ENCODE measurements at regions not wholly inside any gene's neighbourhood (a gene's known extent, or its start where the extent isn't known, plus 50 kb on each side); places are given as distances from the start of the nearest gene placed in this dataset.

- no peak for DNase-seq (ENCODE audit: low spot score)
Observed at GRCh38 chr1:239538239-239538988, 152.0 kb downstream of the CHRM3 start.

GRCh38 chr1:239539051-239539450 lies 152.7 kb downstream of the CHRM3 start:
- no peak for DNase-seq (ENCODE audit: low spot score)

- no peak for DNase-seq (ENCODE audit: low spot score)
Observed at GRCh38 chr1:239539812-239540211, 153.4 kb downstream of the CHRM3 start.

GRCh38 chr1:239543873-239544272 lies 157.5 kb downstream of the CHRM3 start:
- no peak for DNase-seq (ENCODE audit: low spot score)

GRCh38 chr1:239545466-239545865 lies 159.1 kb downstream of the CHRM3 start:
- no peak for DNase-seq (ENCODE audit: low spot score)

GRCh38 chr1:239547987-239548386 lies 161.6 kb downstream of the CHRM3 start:
- DNase-seq (ENCODE audit: low spot score) = peak; percentile 17

GRCh38 chr1:239550178-239550577 lies 163.8 kb downstream of the CHRM3 start:
- no peak for DNase-seq (ENCODE audit: low spot score)

GRCh38 chr1:239555350-239555749 lies 169.0 kb downstream of the CHRM3 start:
- DNase-seq (ENCODE audit: low spot score) = no peak

- no peak for DNase-seq (ENCODE audit: low spot score)
Observed at GRCh38 chr1:239558559-239558958, 172.2 kb downstream of the CHRM3 start.

GRCh38 chr1:239558991-239559390 lies 172.6 kb downstream of the CHRM3 start:
- DNase-seq (ENCODE audit: low spot score) = no peak

GRCh38 chr1:239560921-239561320 lies 174.6 kb downstream of the CHRM3 start:
- no peak for DNase-seq (ENCODE audit: low spot score)

GRCh38 chr1:239562095-239562494 lies 175.7 kb downstream of the CHRM3 start:
- DNase-seq (ENCODE audit: low spot score) = no peak

GRCh38 chr1:239563681-239564080 lies 177.3 kb downstream of the CHRM3 start:
- no peak for DNase-seq (ENCODE audit: low spot score)

- DNase-seq (ENCODE audit: low spot score) = no peak
Observed at GRCh38 chr1:239566074-239566473, 179.7 kb downstream of the CHRM3 start.

- no peak for DNase-seq (ENCODE audit: low spot score)
Observed at GRCh38 chr1:239570878-239571277, 184.5 kb downstream of the CHRM3 start.

GRCh38 chr1:239572183-239572582 lies 185.8 kb downstream of the CHRM3 start:
- DNase-seq (ENCODE audit: low spot score) = no peak

GRCh38 chr1:239574112-239574511 lies 187.7 kb downstream of the CHRM3 start:
- DNase-seq (ENCODE audit: low spot score) = no peak

GRCh38 chr1:239575113-239575512 lies 188.7 kb downstream of the CHRM3 start:
- no peak for DNase-seq (ENCODE audit: low spot score)

GRCh38 chr1:239583536-239583935 lies 197.2 kb downstream of the CHRM3 start:
- no peak for DNase-seq (ENCODE audit: low spot score)

GRCh38 chr1:239586128-239586527 lies 199.8 kb downstream of the CHRM3 start:
- DNase-seq (ENCODE audit: low spot score) = no peak

GRCh38 chr1:239587066-239587465 lies 200.7 kb downstream of the CHRM3 start:
- DNase-seq (ENCODE audit: low spot score) = no peak

GRCh38 chr1:239587574-239588369 lies 201.4 kb downstream of the CHRM3 start:
- no peak for DNase-seq (ENCODE audit: low spot score)

GRCh38 chr1:239590556-239590955 lies 204.2 kb downstream of the CHRM3 start:
- DNase-seq (ENCODE audit: low spot score) = no peak

All from H4 (cell line).